K562 (cell line): ENCODE measurements at regions not wholly inside any gene's neighbourhood (a gene's known extent, or its start where the extent isn't known, plus 50 kb on each side); places are given as distances from the start of the nearest gene placed in this dataset.

Source experiments
- ARID3A ChIP-seq: IDR thresholded peaks from 2 replicates; pipeline ENCODE4 v1.6.1; 2012; ENCODE audit warnings: low read depth, low read length, improper control_type of control experiment, borderline replicate concordance
- E2F5 ChIP-seq: sonication (generic); formaldehyde crosslinking; IDR thresholded peaks from 2 replicates; pipeline ENCODE4 v1.8.0; 2022; ENCODE audit warnings: mild to moderate bottlenecking, missing genetic modification reagents

- TF ChIP-seq ARID3A, result no peak
- no peak for TF ChIP-seq E2F5
These were observed 177.5 kb upstream of the HSFY2 start for GRCh38 chrY:18951019-18951418.
